Thoracic aorta (tissue), 2 donors: ENCODE measurements at regions not wholly inside any gene's neighbourhood (a gene's known extent, or its start where the extent isn't known, plus 50 kb on each side); places are given as distances from the start of the nearest gene placed in this dataset.

Experiments used
- ATAC-seq: fragments of 150-250 bp; one replicate; pipeline ENCODE4 v1.8.0; 2017; ENCODE audit warnings: low read depth; ENCODE audit not compliant: insufficient number of reproducible peaks, low FRiP score
- DNase-seq: peaks from one replicate; pipeline ENCODE4 v3.0.0-alpha.2; 2020; ENCODE audit warnings: low spot score
- H3K27ac ChIP-seq, 2 donors: fragments of 200-600 bp; sonication (generic); 1 replicate in 1 of 2; 2 replicates in 1 of 2; pipeline ENCODE4 v1.5.1; 2016; ENCODE audit warnings: mild to moderate bottlenecking in 2 of 2, moderate library complexity in 2 of 2
- H3K27me3 ChIP-seq: fragments of 200-600 bp; sonication (generic); replicated peaks from 2 replicates; pipeline ENCODE4 v1.6.0; 2016; ENCODE audit warnings: mild to moderate bottlenecking; ENCODE audit not compliant: insufficient read depth
- H3K36me3 ChIP-seq: fragments of 200-600 bp; sonication (generic); one replicate; pipeline ENCODE4 v1.5.1; 2016
- H3K4me1 ChIP-seq, 2 donors: fragments of 200-600 bp; sonication (generic); 1 replicate in 1 of 2; 2 replicates in 1 of 2; pipeline versions ENCODE4 v1.5.1 to v1.6.0; 2016; ENCODE audit warnings: low read depth in 2 of 2, mild to moderate bottlenecking in 1 of 2; ENCODE audit not compliant: control insufficient read depth in 1 of 2
- H3K4me3 ChIP-seq: fragments of 200-600 bp; sonication (generic); 2 replicates; pipeline ENCODE4 v1.5.1; 2016; ENCODE audit warnings: mild to moderate bottlenecking
- H3K9me3 ChIP-seq: fragments of 200-600 bp; sonication (generic); 2 replicates; pipeline ENCODE4 v1.5.1; 2016
- CTCF ChIP-seq: fragments of 200-600 bp; sonication (generic); IDR thresholded peaks from one replicate; pipeline ENCODE4 v1.5.1; 2019; ENCODE audit warnings: antibody characterized with exemption

GRCh38 chr1:59151387-59151761 is 145.5 kb upstream of the FGGY start:
- ATAC-seq = no peak
- peak overlapping the region; percentile 56 for H3K4me3 ChIP-seq

GRCh38 chr1:59151860-59152259 is 145.0 kb upstream of the FGGY start:
- no peak for ATAC-seq
- Histone ChIP-seq H3K9me3 (no peaks in the 10 kb centered on the region), H3K27me3 (no peaks in the 10 kb centered on the region), H3K36me3 (no peaks in the 10 kb centered on the region), H3K4me1 (peaks cover 15 to 59% of the 10 kb centered on the region in 2 donors), H3K27ac (peak overlapping the region; percentile 84 to 85), H3K4me3 (no peak overlapping the region)
- no peak for DNase-seq
- no peak for TF ChIP-seq CTCF

More at GRCh38 chr1:59151387-59151761, 145.5 kb upstream of the FGGY start:
- no peaks in the 10 kb centered on the region for H3K9me3 ChIP-seq
- H3K27me3 ChIP-seq = no peaks in the 10 kb centered on the region
- TF ChIP-seq CTCF = no peak
- peak overlapping the region; percentile 84 to 85 for H3K27ac ChIP-seq
- peaks cover 11 to 55% of the 10 kb centered on the region in 2 donors for H3K4me1 ChIP-seq
- H3K36me3 ChIP-seq = no peaks in the 10 kb centered on the region
- no peak for DNase-seq

GRCh38 chr1:59152511-59152910 is 144.4 kb upstream of the FGGY start:
- H3K9me3 ChIP-seq = no peaks in the 10 kb centered on the region
- peaks cover 17 to 60% of the 10 kb centered on the region in 2 donors for H3K4me1 ChIP-seq
- DNase-seq (no peak), ATAC-seq (no peak)
- no peaks in the 10 kb centered on the region for H3K27me3 ChIP-seq
- peak overlapping the region; percentile 84 to 85 for H3K27ac ChIP-seq
- no peaks in the 10 kb centered on the region for H3K36me3 ChIP-seq
- no peak for TF ChIP-seq CTCF
- no peak overlapping the region for H3K4me3 ChIP-seq

- no peak for ATAC-seq
Observed at GRCh38 chr1:59154401-59154800, 142.5 kb upstream of the FGGY start.

GRCh38 chr1:59155351-59155750 is 141.5 kb upstream of the FGGY start:
- peak overlapping the region; percentile 9 to 29 for H3K27ac ChIP-seq
- H3K9me3 ChIP-seq = peaks cover 5% of the 10 kb centered on the region
- no peak for TF ChIP-seq CTCF
- H3K36me3 ChIP-seq = no peaks in the 10 kb centered on the region
- DNase-seq (no peak), ATAC-seq (no peak)
- peaks cover 17 to 66% of the 10 kb centered on the region in 2 donors for H3K4me1 ChIP-seq
- H3K27me3 ChIP-seq = no peaks in the 10 kb centered on the region
- H3K4me3 ChIP-seq = no peak overlapping the region

More at GRCh38 chr1:59154401-59154800, 142.5 kb upstream of the FGGY start:
- DNase-seq = no peak
- no peaks in the 10 kb centered on the region for H3K27me3 ChIP-seq
- H3K4me1 ChIP-seq = peaks cover 17 to 65% of the 10 kb centered on the region in 2 donors
- no peak overlapping the region for H3K4me3 ChIP-seq
- no peak for TF ChIP-seq CTCF
- no peaks in the 10 kb centered on the region for H3K36me3 ChIP-seq
- H3K27ac ChIP-seq = peak overlapping the region in 1 of 2 donors; percentile 29
- peaks cover 5% of the 10 kb centered on the region for H3K9me3 ChIP-seq
